ENCODE measurements at regions not wholly inside any gene's neighbourhood (a gene's known extent, or its start where the extent isn't known, plus 50 kb on each side); places are given as distances from the start of the nearest gene placed in this dataset.
A peak's percentile ranks its signal among the peaks of the same experiment; 100 is the strongest.

DNA sequence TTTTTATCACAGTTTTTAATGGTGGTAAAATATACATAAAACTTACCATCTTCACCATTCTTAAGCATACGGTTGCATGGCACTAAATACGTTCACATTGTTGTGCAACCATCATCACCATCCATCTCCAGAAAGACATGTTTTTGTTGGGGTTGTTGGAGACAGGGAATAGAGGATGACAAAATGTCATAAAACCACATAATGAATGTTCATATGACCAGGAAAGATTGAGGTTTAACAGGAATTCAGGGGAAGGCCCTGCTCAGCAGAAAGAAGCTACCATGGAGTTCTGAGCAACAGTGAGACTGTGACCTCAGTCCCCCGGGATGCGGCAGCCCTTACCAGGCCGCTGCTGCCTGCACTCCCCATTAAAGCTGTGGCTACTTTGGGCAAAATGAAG lies 63.9 kb upstream of the TRIM2 start:
- DNase-seq (ENCODE audit: low spot score): no peak

DNA sequence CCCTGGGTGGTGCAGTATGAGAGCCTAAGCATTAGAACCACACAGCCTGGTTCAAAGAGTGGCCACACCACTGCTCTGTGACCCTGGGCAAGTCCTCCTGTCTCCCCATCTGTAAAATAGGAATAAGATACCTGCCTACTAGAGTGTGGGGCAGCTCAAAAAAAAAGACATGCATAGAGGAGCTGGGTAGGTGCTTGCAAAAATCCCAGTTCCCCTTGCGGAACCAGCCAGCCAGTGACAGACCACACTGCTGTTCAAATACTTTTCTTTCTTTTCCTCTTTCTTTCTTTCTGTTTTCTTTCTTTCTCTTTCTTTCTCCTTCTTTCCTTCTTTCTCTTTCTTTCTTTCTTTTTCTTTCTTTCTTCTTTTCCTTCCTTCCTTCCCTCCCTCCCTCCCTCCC lies 63.0 kb upstream of the TRIM2 start:
- DNase-seq (ENCODE audit: low spot score): no peak

DNA sequence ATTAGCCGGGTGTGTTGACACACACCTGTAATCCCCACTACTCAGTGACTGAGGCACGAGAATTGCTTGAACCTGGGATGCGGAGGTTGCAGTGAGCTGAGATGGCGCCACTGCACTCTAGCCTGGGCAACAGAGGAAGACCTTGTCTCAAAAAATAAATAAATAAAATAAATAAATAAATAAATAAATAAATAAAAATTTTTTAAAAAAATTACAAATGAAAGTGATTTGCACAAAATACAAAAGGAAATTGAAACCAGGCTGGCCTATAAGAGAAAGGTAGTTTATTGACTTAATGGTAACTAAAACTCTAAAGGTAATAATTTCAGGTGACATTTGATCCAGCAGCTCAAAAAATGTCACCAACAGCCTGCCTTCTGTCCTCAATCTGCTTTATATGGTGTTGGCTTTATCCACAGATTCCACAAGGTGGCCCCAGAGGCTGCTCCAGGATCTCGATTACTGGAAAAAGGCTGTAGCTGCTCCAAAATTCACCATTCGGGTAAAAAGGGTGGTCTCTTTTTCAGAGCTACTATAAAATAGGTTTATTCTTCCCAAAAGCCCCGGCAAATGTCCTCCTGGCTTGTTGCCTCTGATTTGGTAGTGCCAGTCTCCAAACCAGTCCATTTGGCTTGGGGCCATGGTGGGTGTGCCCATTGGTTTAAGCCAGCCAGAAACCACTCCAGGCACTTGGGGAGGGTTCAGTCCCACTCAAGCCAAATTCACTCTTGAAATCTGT lies 61.4 kb upstream of the TRIM2 start:
- DNase-seq (ENCODE audit: low spot score): peak; percentile 79

DNA sequence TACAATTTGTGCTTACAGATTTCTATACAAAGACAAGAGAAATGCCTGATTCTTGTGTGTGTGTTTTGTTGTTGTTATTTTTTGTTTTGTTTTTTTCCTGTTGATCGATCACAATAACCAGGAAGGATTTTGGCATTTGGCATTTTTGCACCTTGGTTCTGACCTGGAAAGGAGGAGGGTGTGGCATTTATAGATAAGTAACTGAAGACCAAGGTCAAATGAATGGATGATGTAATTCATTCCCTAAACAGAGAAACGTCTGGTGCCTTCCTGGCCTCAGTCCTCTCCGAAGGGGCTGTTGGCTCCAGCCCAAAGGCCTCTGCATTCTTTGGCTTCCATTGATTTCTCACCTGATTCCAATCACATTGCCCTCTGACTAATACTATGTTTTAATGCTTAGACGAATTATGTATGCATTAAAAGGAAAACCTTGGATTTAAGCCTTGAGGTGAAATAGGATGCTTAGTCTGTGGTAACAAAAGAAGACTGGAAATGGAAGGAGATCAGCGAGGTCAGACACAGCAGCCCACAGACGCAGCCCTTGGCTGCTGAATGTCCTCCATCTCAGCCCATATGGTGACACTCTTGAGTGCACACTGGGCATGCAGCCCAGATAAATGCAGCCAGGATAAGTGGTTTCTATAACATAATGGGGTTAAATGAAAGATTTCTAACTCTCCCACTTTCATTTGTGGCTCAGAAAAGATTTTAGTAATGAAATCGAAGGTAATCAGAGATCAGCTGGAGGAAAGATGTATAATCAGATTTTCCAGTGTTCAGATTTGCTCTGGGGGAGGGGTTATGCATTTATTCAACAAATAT lies 60.5 kb upstream of the TRIM2 start:
- DNase-seq (ENCODE audit: low spot score): peak; percentile 80

- DNase-seq (ENCODE audit: low spot score): no peak
These were observed 58.2 kb upstream of the TRIM2 start for GRCh38 chr4:153146031-153146430.

DNA sequence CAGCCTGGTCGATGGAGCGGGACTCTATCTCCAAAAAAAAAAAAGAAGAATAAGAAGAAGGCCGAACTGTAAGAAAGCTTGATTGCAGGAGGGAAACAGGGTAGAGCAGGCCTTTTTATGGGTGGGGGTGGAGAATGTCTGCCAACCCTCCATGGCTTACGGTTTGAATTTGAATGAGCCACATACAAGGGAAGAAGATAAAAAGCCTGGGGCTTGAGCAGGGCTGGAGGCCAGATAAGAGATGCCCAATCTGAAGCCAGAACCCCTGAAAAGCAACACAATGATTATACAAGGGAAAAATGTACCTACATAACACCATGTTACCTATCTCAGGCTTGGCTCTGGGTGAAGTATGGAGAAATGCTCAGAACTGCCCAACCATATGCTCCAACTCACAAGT lies 57.3 kb upstream of the TRIM2 start:
- no peak for DNase-seq (ENCODE audit: low spot score)

GRCh38 chr4:153148791-153149190 lies 55.5 kb upstream of the TRIM2 start:
- no peak for DNase-seq (ENCODE audit: low spot score)

DNA sequence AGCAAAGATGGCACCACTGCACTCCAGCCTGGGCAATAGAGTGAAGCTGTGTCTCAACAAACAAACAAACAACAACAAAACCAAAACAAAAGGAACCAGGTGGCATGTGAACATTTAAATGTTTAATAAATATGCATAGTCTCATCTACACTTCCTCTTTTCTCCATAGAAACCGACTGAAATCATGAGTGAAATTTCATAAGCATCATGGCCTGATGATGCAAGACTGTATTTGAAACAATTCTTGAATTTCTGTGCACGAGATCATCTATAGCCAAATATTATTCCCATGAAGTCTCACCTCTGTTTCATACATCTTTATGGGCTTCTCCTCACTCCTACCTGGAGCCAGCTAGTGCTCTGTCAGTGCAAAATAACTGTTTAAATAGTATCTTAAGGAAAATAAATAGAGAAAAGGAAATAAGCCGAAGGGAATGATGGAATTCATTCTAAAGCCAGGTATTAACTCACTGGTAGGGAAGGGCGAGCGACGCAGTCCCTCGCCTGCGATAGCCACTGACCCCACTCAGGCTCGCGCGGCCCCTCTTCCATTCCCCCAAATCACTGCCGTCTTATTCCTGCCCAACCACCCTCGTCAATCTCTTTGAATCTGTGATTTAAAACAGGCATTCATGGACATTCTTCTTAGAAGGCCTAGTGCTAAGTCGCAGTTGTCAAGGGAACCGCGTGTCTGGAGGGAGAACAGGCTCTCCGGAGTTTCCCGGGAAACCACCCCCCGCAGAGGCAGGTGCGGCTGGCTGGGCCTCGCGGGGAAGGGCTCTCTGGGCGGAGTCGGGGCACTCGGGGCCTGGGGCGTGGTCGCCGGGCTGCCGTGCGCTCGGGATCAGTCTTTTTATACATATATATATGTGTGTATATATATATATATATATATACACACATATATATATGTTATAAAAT lies 52.4 kb upstream of the TRIM2 start:
- DNase-seq (ENCODE audit: low spot score): peak; percentile 91

- peak; percentile 83 for DNase-seq (ENCODE audit: low spot score)
These were observed 51.5 kb upstream of the TRIM2 start for GRCh38 chr4:153152501-153153338.

GRCh38 chr4:153153339-153153871 lies 50.8 kb upstream of the TRIM2 start:
- peak; percentile 88 for DNase-seq (ENCODE audit: low spot score)

DNA sequence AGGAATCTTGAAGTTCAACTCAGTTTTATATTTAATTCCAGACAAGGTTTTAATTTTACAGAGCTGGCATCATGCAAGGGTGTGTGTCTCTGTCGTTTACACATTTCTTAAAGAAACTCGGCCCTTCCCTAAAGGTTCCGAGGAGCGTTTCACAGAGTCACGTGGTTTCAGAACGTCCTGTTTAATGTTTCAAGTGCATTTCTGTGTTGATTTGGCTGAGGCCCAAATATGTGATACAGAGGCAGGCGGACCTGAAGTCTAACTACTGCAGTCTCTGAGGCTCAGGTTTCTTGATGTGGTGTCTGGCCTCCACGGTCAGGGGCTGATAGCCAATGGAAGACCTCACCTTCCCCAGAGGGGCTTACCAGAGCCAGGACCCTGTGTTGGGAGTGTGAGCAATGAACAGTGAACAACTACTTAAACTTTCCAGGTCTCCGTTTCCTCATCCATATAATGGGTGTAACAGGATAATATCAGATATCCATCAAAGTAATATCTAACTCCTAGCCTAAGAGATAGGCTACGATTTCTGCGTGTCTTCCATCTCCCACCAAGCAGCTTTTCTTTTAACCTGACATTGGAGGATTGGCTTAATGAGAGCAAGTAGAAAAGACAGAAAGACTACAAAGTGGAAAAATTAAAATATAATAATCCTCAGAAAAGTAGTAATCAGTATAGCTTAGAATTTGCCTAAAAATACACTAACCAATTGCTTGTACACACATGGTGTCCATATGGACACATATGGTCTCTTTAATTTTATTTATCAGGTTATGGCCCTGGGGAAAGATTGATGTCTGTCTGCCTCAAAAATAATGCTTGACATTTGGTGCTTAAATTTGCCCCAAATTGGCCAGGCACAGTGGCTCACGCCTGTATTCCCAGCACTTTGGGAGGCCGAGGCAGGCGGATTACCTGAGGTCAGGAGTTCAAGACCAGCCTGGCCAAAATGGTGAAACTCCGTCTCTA lies 50.0 kb upstream of the TRIM2 start:
- no peak for DNase-seq (ENCODE audit: low spot score)
